ENCODE measurements at regions not wholly inside any gene's neighbourhood (a gene's known extent, or its start where the extent isn't known, plus 50 kb on each side); places are given as distances from the start of the nearest gene placed in this dataset.

DNA sequence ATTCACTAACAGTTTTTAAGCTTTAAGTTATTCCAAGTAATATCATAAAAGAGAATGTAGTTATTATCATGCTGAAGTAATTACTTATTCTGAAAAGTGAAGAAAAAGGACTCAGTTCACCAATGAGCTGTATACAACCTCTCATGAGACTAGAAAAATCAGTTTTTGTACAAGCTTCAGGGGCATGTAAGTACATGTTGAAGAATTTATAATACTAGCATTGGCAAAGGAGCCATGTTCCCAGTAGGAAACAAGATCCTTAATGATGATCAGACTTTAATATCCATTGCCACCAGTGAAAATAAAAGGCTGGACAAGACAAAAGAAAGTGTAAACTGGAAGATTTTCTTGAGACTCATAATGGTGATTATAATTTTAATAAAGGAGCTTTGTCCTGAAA lies 532.8 kb downstream of the PLOD2 start:
- TF ChIP-seq POLR2AphosphoS5 (IDR thresholded peaks at IDR 0.05) (no peak), POLR2A (IDR thresholded peaks at IDR 0.05) (no peak)
- TF ChIP-seq, protein P1, sequence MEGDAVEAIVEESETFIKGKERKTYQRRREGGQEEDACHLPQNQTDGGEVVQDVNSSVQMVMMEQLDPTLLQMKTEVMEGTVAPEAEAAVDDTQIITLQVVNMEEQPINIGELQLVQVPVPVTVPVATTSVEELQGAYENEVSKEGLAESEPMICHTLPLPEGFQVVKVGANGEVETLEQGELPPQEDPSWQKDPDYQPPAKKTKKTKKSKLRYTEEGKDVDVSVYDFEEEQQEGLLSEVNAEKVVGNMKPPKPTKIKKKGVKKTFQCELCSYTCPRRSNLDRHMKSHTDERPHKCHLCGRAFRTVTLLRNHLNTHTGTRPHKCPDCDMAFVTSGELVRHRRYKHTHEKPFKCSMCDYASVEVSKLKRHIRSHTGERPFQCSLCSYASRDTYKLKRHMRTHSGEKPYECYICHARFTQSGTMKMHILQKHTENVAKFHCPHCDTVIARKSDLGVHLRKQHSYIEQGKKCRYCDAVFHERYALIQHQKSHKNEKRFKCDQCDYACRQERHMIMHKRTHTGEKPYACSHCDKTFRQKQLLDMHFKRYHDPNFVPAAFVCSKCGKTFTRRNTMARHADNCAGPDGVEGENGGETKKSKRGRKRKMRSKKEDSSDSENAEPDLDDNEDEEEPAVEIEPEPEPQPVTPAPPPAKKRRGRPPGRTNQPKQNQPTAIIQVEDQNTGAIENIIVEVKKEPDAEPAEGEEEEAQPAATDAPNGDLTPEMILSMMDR (IDR thresholded peaks at IDR 0.05): no peak
- H3K9me3 ChIP-seq: no peaks in the 10 kb centered on the region
- H3K36me3 ChIP-seq: no peaks in the 10 kb centered on the region
- no peak for DNase-seq (ENCODE audit: low spot score)
- H3K27ac ChIP-seq: no peak overlapping the region
- H3K27me3 ChIP-seq (replicated peaks; ENCODE audit: insufficient read depth): no peaks in the 10 kb centered on the region
- intact Hi-C loops (cut with DNase I): no loop called here
- no peak overlapping the region for H3K4me3 ChIP-seq
- no peaks in the 10 kb centered on the region for H3K4me1 ChIP-seq (replicated peaks)

DNA sequence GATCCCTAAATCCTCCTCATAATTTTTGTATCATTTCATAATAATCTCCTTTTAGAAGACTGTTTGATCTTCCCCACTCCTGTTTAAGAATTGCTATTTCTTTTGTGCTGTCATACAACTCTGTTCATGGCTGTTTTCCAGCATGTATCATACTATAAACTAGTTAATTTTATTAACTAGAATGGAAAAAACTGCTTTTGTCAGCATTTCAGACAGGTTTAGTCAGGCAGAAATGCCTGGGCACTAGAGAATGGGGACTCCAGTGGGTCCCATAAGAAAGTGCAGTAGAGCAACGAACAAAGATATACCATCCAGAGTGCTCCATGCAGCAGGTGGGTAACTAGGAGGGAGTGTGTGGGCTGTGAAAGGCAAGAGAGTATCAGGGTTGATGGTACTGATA lies 523.9 kb downstream of the PLOD2 start:
- no peak for TF ChIP-seq POLR2A (IDR thresholded peaks at IDR 0.05)
- TF ChIP-seq, protein P1 (IDR thresholded peaks at IDR 0.05): no peak
- TF ChIP-seq POLR2AphosphoS5 (IDR thresholded peaks at IDR 0.05): no peak
- no peak for DNase-seq (ENCODE audit: low spot score)
- H3K27me3 ChIP-seq (replicated peaks; ENCODE audit: insufficient read depth): no peaks in the 10 kb centered on the region
- H3K36me3 ChIP-seq: no peaks in the 10 kb centered on the region
- intact Hi-C loops (cut with DNase I): no loop called here
- H3K4me3 ChIP-seq: no peak overlapping the region
- H3K9me3 ChIP-seq: no peaks in the 10 kb centered on the region
- no peak overlapping the region for H3K27ac ChIP-seq
- no peaks in the 10 kb centered on the region for H3K4me1 ChIP-seq (replicated peaks)
- 83% methylated on average over 1 of the region's 1 CpG for WGBS

DNA sequence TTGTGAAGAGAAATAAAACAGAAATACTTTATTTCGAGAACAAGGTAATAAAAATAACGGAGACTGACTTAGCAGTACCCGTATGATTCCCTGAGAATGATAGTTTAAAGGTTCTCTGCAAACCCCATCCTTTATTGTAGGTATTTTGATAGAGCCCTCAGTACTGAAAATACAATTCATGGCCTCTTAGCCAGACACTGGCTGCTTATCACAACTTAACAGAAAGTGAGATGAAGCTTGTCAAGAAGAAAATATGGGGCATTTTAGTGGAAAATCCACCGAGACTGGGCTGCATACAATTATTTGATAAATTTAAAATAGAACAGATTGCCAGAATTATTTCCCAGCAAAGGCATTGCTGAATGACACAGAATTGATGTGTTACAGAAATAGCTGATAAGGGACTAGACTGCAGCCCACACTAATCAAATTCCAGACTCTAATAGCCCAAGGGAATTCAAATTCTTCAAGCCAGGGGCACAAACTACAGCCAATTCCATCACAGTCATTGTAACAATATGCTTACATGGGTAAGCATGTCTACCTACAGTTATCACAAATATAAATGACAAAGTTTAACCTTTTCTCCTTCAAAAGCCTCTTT lies 521.9 kb downstream of the PLOD2 start:
- intact Hi-C loops (cut with DNase I): no loop called here
- no peaks in the 10 kb centered on the region for H3K36me3 ChIP-seq
- no peak overlapping the region for H3K4me3 ChIP-seq
- TF ChIP-seq, protein P1 (IDR thresholded peaks at IDR 0.05): no peak
- 76% methylated on average over 4 of the region's 4 CpGs for WGBS
- H3K9me3 ChIP-seq: no peaks in the 10 kb centered on the region
- H3K27ac ChIP-seq: no peak overlapping the region
- H3K27me3 ChIP-seq (replicated peaks; ENCODE audit: insufficient read depth): no peaks in the 10 kb centered on the region
- no peak for DNase-seq (ENCODE audit: low spot score)
- H3K4me1 ChIP-seq (replicated peaks): no peaks in the 10 kb centered on the region

DNA sequence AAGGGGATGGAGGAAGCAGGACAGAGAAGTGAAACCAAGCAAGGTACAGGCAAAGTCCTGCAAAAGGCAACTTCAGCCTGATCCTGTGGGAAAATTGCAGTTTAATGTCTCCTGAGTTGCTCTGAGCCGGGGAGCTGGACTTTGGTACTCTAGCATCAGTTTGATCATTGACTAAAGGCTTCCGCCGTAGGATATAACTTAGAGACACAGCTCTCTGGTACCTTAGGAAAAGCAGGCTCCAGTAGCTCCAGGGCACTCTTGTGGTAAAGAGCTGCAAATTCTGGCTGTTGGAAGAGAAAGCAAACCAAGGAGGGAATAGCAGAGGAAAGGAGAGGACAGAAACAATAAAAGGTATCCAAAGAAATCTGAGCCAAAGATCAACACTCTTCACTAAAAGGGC lies 521.1 kb downstream of the PLOD2 start:
- no peaks in the 10 kb centered on the region for H3K36me3 ChIP-seq
- 90% methylated on average over 3 of the region's 3 CpGs for WGBS
- no peak overlapping the region for H3K4me3 ChIP-seq
- no peak for TF ChIP-seq POLR2A (IDR thresholded peaks at IDR 0.05)
- TF ChIP-seq, protein P1 (IDR thresholded peaks at IDR 0.05): no peak
- no peak for TF ChIP-seq POLR2AphosphoS5 (IDR thresholded peaks at IDR 0.05)
- no peaks in the 10 kb centered on the region for H3K27me3 ChIP-seq (replicated peaks; ENCODE audit: insufficient read depth)
- intact Hi-C loops (cut with DNase I): no loop called here
- H3K9me3 ChIP-seq: no peaks in the 10 kb centered on the region
- H3K27ac ChIP-seq: no peak overlapping the region
- H3K4me1 ChIP-seq (replicated peaks): no peaks in the 10 kb centered on the region
- DNase-seq (ENCODE audit: low spot score): no peak

DNA sequence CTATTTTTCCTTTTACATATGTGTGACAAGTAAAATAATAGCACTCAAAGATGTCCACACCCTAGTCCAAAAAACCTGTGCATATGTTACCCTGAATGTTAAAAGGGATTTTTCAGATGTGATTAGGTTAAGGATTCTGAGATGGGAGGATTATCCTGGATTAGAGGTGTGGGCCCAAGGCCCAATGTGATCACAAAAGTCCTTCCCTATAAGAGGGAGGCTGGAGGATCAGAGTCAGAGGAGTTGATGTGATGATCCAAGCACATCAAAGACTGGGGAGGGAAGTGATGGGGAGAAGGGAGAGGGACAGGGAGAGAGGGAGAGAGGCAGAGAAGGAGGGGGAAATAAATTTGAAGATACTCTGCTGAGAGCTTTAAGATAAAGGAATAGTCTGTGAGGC lies 512.6 kb downstream of the PLOD2 start:
- no peak for DNase-seq (ENCODE audit: low spot score)
- intact Hi-C loops (cut with DNase I): no loop called here
- Histone ChIP-seq H3K9me3 (no peaks in the 10 kb centered on the region), H3K27me3 (replicated peaks; ENCODE audit: insufficient read depth) (no peaks in the 10 kb centered on the region), H3K27ac (no peak overlapping the region), H3K36me3 (no peaks in the 10 kb centered on the region), H3K4me3 (no peak overlapping the region), H3K4me1 (replicated peaks) (no peaks in the 10 kb centered on the region)
- TF ChIP-seq POLR2AphosphoS5 (IDR thresholded peaks at IDR 0.05) (no peak), POLR2A (IDR thresholded peaks at IDR 0.05) (no peak)
- TF ChIP-seq, protein P1 (IDR thresholded peaks at IDR 0.05): no peak
